ENCODE measurements at regions not wholly inside any gene's neighbourhood (a gene's known extent, or its start where the extent isn't known, plus 50 kb on each side); places are given as distances from the start of the nearest gene placed in this dataset.

- intact Hi-C loops (cut with DNase I) = no loop called here
- Histone ChIP-seq H3K27me3 (no peaks in the 10 kb centered on the region), H3K36me3 (no peaks in the 10 kb centered on the region), H3K4me3 (no peak overlapping the region), H3K4me1 (no peaks in the 10 kb centered on the region), H3K27ac (no peak overlapping the region), H3K9me3 (no peaks in the 10 kb centered on the region)
- no peak for DNase-seq (ENCODE audit: extremely low spot score in 2 of 2)
- TF ChIP-seq CTCF (IDR thresholded peaks at IDR 0.05) (no peak), POLR2A (IDR thresholded peaks at IDR 0.05) (no peak), POLR2AphosphoS5 (IDR thresholded peaks at IDR 0.05; ENCODE audit: insufficient read depth in 1 of 2, low read depth in 1 of 2) (no peak)
These were observed 67.3 kb upstream of the TSHZ3 start for GRCh38 chr19:31416548-31416947.

GRCh38 chr19:31418055-31418454 lies 68.8 kb upstream of the TSHZ3 start:
- H3K27me3 ChIP-seq = no peaks in the 10 kb centered on the region
- H3K36me3 ChIP-seq = no peaks in the 10 kb centered on the region
- no peaks in the 10 kb centered on the region for H3K9me3 ChIP-seq
- H3K4me1 ChIP-seq = no peaks in the 10 kb centered on the region
- intact Hi-C loops (cut with DNase I) = no loop called here
- no peak for DNase-seq (ENCODE audit: extremely low spot score in 2 of 2)
- TF ChIP-seq CTCF (IDR thresholded peaks at IDR 0.05) (no peak), POLR2AphosphoS5 (IDR thresholded peaks at IDR 0.05; ENCODE audit: insufficient read depth in 1 of 2, low read depth in 1 of 2) (no peak)
- H3K4me3 ChIP-seq = no peak overlapping the region
- H3K27ac ChIP-seq = no peak overlapping the region

GRCh38 chr19:31418692-31419430 lies 69.6 kb upstream of the TSHZ3 start:
- Histone ChIP-seq H3K4me3 (no peak overlapping the region), H3K36me3 (no peaks in the 10 kb centered on the region), H3K27me3 (no peaks in the 10 kb centered on the region), H3K4me1 (no peaks in the 10 kb centered on the region), H3K27ac (no peak overlapping the region), H3K9me3 (no peaks in the 10 kb centered on the region)
- no peak for DNase-seq (ENCODE audit: extremely low spot score in 2 of 2)
- intact Hi-C loops (cut with DNase I) = no loop called here
- TF ChIP-seq POLR2A (IDR thresholded peaks at IDR 0.05) (no peak), POLR2AphosphoS5 (IDR thresholded peaks at IDR 0.05; ENCODE audit: insufficient read depth in 1 of 2, low read depth in 1 of 2) (no peak), CTCF (IDR thresholded peaks at IDR 0.05) (no peak)

- H3K27ac ChIP-seq = no peak overlapping the region
- H3K9me3 ChIP-seq = no peaks in the 10 kb centered on the region
- H3K27me3 ChIP-seq = no peaks in the 10 kb centered on the region
- H3K4me1 ChIP-seq = no peaks in the 10 kb centered on the region
- DNase-seq (ENCODE audit: extremely low spot score in 2 of 2) = no peak
- no peak for TF ChIP-seq POLR2AphosphoS5 (IDR thresholded peaks at IDR 0.05; ENCODE audit: insufficient read depth in 1 of 2, low read depth in 1 of 2)
- no peak for TF ChIP-seq POLR2A (IDR thresholded peaks at IDR 0.05)
- TF ChIP-seq CTCF (IDR thresholded peaks at IDR 0.05) = no peak
- intact Hi-C loops (cut with DNase I) = no loop called here
- no peak overlapping the region for H3K4me3 ChIP-seq
- H3K36me3 ChIP-seq = no peaks in the 10 kb centered on the region
These were observed 70.7 kb upstream of the TSHZ3 start for GRCh38 chr19:31419871-31420445.

- no peak for DNase-seq (ENCODE audit: extremely low spot score in 2 of 2)
- TF ChIP-seq CTCF (IDR thresholded peaks at IDR 0.05) (no peak), POLR2AphosphoS5 (IDR thresholded peaks at IDR 0.05; ENCODE audit: insufficient read depth in 1 of 2, low read depth in 1 of 2) (no peak), POLR2A (IDR thresholded peaks at IDR 0.05) (no peak)
- no peaks in the 10 kb centered on the region for H3K4me1 ChIP-seq
- intact Hi-C loops (cut with DNase I) = no loop called here
- no peaks in the 10 kb centered on the region for H3K27me3 ChIP-seq
- H3K36me3 ChIP-seq = no peaks in the 10 kb centered on the region
- no peak overlapping the region for H3K4me3 ChIP-seq
- no peak overlapping the region for H3K27ac ChIP-seq
- no peaks in the 10 kb centered on the region for H3K9me3 ChIP-seq
These were observed 71.8 kb upstream of the TSHZ3 start for GRCh38 chr19:31421082-31421481.
